ENCODE measurements at regions not wholly inside any gene's neighbourhood (a gene's known extent, or its start where the extent isn't known, plus 50 kb on each side); places are given as distances from the start of the nearest gene placed in this dataset.
"Not testable (repeated sequence)": the region's sequence is repeated elsewhere in the genome, so short reads cannot be mapped to it uniquely, and the experiment has no call there.

DNA sequence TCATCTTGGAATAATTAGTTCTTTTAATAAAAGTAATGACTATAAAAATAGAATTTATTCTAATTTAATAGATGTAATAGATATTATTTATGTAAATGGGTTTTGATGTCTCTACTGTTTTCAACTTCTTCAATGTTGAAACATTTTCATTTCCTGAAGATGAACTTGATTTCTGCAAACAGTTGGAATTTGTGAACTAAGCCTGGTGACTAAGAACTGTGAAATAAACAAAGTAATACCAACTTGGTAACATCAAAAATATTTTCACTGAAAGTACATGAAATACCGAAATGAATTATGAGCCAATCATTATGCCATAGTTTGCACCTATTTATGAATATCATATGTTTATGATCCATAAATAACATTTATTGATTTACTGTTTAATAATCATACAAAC, 143.8 kb upstream of the FGF10 start:
- Histone ChIP-seq H3K36me3 (no peaks in the 10 kb centered on the region), H3K4me3 (no peak overlapping the region), H3K9me3 (no peaks in the 10 kb centered on the region), H3K27ac (no peak overlapping the region), H3K27me3 (no peaks in the 10 kb centered on the region), H3K4me1 (no peaks in the 10 kb centered on the region)
- TF ChIP-seq, protein P1, sequence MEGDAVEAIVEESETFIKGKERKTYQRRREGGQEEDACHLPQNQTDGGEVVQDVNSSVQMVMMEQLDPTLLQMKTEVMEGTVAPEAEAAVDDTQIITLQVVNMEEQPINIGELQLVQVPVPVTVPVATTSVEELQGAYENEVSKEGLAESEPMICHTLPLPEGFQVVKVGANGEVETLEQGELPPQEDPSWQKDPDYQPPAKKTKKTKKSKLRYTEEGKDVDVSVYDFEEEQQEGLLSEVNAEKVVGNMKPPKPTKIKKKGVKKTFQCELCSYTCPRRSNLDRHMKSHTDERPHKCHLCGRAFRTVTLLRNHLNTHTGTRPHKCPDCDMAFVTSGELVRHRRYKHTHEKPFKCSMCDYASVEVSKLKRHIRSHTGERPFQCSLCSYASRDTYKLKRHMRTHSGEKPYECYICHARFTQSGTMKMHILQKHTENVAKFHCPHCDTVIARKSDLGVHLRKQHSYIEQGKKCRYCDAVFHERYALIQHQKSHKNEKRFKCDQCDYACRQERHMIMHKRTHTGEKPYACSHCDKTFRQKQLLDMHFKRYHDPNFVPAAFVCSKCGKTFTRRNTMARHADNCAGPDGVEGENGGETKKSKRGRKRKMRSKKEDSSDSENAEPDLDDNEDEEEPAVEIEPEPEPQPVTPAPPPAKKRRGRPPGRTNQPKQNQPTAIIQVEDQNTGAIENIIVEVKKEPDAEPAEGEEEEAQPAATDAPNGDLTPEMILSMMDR (IDR thresholded peaks at IDR 0.05) = no peak
- no peak for DNase-seq
- intact Hi-C loops (cut with DNase I; ENCODE audit: low total_unique reads) = no loop called here

DNA sequence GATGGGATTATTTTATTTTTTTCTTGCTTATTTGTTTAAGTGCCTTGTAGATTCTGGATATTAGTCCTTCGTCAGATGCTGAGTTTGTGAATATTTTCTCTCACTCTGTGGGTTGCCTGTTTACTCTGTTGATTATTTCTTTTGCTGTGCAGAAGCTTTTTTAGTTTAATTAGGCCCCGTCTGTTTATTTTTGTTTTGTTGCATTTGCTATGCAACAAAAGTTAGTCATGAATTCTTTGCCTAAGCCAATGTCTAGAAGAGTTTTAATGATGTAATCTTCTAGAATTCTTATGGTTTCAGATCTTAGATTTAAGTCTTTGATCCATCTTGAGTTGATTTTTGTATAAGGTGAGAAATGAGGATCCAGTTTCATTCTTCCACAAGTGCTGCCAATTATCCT, 142.5 kb upstream of the FGF10 start:
- DNase-seq; H3K36me3 ChIP-seq; intact Hi-C loops (cut with DNase I; ENCODE audit: low total_unique reads); H3K27me3 ChIP-seq; H3K4me3 ChIP-seq; H3K27ac ChIP-seq; H3K9me3 ChIP-seq; H3K4me1 ChIP-seq: not testable (repeated sequence)

DNA sequence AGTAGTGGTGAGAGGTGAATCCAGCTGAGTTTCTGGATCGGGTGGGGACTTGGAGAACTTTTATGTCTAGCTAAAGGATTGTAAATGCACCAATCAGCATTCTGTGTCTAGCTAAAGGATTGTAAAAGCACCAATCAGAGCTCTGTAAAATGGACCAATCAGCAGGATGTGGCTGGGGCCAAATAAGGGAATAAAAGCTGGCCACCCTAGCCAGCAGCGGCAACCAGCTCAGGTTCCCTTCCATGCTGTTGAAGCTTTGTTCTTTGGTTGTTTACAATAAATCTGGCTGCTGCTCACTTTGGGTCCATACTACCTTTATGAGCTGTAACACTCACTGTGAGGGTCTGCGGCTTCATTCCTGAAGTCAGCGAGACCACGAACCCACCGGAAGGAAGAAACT, 141.6 kb upstream of the FGF10 start:
- H3K27me3 ChIP-seq; intact Hi-C loops (cut with DNase I; ENCODE audit: low total_unique reads); H3K4me3 ChIP-seq; H3K27ac ChIP-seq; DNase-seq; H3K36me3 ChIP-seq; H3K4me1 ChIP-seq; H3K9me3 ChIP-seq: not testable (repeated sequence)

DNA sequence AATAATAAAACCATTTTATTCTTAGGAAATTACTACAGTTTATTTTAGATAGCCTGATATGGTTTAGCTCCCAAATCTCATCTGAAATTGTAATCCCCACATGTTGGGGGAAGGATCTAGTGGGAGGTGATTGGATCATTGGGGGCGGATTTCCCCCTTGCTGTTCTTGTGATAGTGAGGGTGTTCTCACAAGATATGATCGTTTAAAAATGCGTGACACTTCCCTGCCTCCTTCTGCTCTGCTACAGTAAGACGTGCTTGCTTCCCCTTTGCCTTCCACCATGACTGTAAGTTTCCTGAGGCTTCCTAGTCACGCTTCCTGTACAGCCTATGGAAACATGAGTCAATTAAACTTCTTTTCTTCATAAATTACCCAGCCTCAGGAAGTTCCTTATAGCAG, 122.4 kb upstream of the FGF10 start:
- intact Hi-C loops (cut with DNase I; ENCODE audit: low total_unique reads) = no loop called here
- Histone ChIP-seq H3K4me3 (no peak overlapping the region), H3K36me3 (no peaks in the 10 kb centered on the region), H3K9me3 (no peaks in the 10 kb centered on the region), H3K4me1 (no peaks in the 10 kb centered on the region), H3K27ac (no peak overlapping the region), H3K27me3 (no peaks in the 10 kb centered on the region)
- no peak for DNase-seq
- TF ChIP-seq, protein P1 (IDR thresholded peaks at IDR 0.05) = no peak

DNA sequence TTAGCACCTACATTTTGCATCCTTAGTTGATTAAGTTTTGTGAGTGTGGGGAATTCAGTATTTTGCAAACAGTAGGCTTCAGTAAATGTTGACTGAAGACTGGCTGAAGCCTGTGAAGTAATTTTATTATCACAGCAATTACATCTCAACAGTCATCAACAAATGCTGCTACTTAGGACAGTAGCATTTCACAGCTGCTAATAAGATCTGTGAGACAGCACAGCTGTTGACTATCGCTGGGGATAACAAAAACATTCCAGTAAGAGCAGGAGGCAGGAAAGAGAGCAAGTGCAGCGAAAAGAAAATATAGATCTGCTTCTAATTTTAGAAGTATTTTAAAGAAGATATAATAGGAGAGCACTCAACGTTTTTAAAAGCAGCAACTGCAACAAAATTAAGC, 117.3 kb upstream of the FGF10 start:
- Histone ChIP-seq H3K4me1 (no peaks in the 10 kb centered on the region), H3K36me3 (no peaks in the 10 kb centered on the region), H3K27ac (no peak overlapping the region), H3K27me3 (no peaks in the 10 kb centered on the region), H3K4me3 (no peak overlapping the region), H3K9me3 (no peaks in the 10 kb centered on the region)
- intact Hi-C loops (cut with DNase I; ENCODE audit: low total_unique reads) = no loop called here
- DNase-seq = no peak
- TF ChIP-seq, protein P1 (IDR thresholded peaks at IDR 0.05) = no peak

DNA sequence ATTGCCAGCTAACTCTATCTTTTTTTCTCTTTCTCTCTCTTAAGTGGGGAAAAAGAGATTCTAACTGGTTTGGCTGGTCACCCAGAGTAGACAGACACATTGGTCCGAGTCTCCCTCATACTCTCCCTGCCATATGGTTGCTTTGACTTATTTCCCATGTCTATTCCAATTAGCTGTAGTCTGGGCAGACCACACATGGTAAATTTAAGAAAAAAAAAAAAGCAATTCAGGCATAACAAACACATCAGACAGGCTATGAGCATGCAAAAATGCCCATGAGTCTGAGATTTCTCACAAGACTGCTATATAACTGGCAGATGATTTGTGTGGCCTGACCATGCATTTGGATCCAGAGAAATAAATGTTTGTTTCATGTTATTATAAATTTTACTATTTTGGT, 110.2 kb upstream of the FGF10 start:
- no peak for DNase-seq
- H3K36me3 ChIP-seq = no peaks in the 10 kb centered on the region
- H3K27ac ChIP-seq = no peak overlapping the region
- no peaks in the 10 kb centered on the region for H3K27me3 ChIP-seq
- H3K9me3 ChIP-seq = no peaks in the 10 kb centered on the region
- TF ChIP-seq, protein P1 (IDR thresholded peaks at IDR 0.05) = no peak
- no peak overlapping the region for H3K4me3 ChIP-seq
- H3K4me1 ChIP-seq = no peaks in the 10 kb centered on the region
- intact Hi-C loops (cut with DNase I; ENCODE audit: low total_unique reads) = no loop called here

DNA sequence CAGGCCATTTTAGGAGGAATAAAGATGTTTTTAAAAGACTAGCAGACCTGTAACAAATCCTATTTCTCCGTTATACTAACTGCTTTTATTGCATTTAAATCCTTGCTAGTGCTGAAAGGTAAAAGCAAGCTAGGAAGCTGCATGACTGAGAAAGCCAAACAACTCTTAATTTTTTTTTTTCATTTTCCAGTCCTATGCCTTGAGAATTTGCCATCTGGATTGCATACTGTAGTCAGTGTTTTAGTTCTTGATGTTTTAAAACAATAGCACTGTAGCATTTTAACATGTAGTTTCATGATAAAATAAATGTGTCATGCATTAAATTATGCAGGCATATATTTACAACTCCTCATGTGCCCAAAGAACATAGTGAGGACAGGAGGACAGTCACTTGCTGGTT, 108.4 kb upstream of the FGF10 start:
- Histone ChIP-seq H3K27ac (no peak overlapping the region), H3K4me1 (no peaks in the 10 kb centered on the region), H3K9me3 (no peaks in the 10 kb centered on the region), H3K36me3 (no peaks in the 10 kb centered on the region), H3K27me3 (no peaks in the 10 kb centered on the region), H3K4me3 (no peak overlapping the region)
- DNase-seq = no peak
- intact Hi-C loops (cut with DNase I; ENCODE audit: low total_unique reads) = no loop called here
- TF ChIP-seq, protein P1 (IDR thresholded peaks at IDR 0.05) = no peak
